GM23248 (cell line): ENCODE measurements at regions not wholly inside any gene's neighbourhood (a gene's known extent, or its start where the extent isn't known, plus 50 kb on each side); places are given as distances from the start of the nearest gene placed in this dataset.

Source experiments
- DNase-seq: peaks from one replicate; pipeline ENCODE4 v3.0.0-alpha.2; 2015
- H2AFZ ChIP-seq: fragments of 200-600 bp; sonication (generic); 2 replicates; pipeline ENCODE4 v1.6.1; 2016; ENCODE audit warnings: antibody characterized with exemption
- H3F3A ChIP-seq: fragments of 200-600 bp; sonication (generic); 2 replicates; pipeline ENCODE4 v1.6.1; 2016; ENCODE audit warnings: mild to moderate bottlenecking, antibody characterized with exemption, mixed run types; ENCODE audit not compliant: insufficient read depth
- H3K27ac ChIP-seq: fragments of 200-600 bp; sonication (generic); 2 replicates; pipeline ENCODE4 v1.5.1; 2016; ENCODE audit warnings: mild to moderate bottlenecking
- H3K27me3 ChIP-seq: fragments of 200-600 bp; sonication (generic); replicated peaks from 2 replicates; pipeline ENCODE4 v1.6.1; 2016; ENCODE audit warnings: mild to moderate bottlenecking; ENCODE audit not compliant: insufficient read depth
- H3K36me3 ChIP-seq: fragments of 200-600 bp; sonication (generic); 2 replicates; pipeline ENCODE4 v1.6.1; 2016; ENCODE audit warnings: low read depth, mild to moderate bottlenecking
- H3K4me1 ChIP-seq: fragments of 200-600 bp; sonication (generic); 2 replicates; pipeline ENCODE4 v1.6.1; 2016; ENCODE audit warnings: mild to moderate bottlenecking; ENCODE audit not compliant: insufficient read depth
- H3K4me2 ChIP-seq: fragments of 200-600 bp; sonication (generic); one replicate; pipeline ENCODE4 v1.6.1; 2016; ENCODE audit warnings: mild to moderate bottlenecking; ENCODE audit not compliant: unreplicated experiment
- H3K4me3 ChIP-seq: fragments of 200-600 bp; sonication (generic); 2 replicates; pipeline ENCODE4 v1.5.1; 2016; ENCODE audit warnings: mild to moderate bottlenecking
- H3K79me2 ChIP-seq: fragments of 200-600 bp; sonication (generic); 2 replicates; pipeline ENCODE4 v1.6.1; 2016; ENCODE audit warnings: mild to moderate bottlenecking; ENCODE audit not compliant: insufficient read depth
- H3K9ac ChIP-seq: fragments of 200-600 bp; sonication (generic); 2 replicates; pipeline ENCODE4 v1.6.1; 2016; ENCODE audit warnings: mild to moderate bottlenecking
- H3K9me2 ChIP-seq: fragments of 200-600 bp; sonication (generic); 2 replicates; pipeline ENCODE4 v1.6.1; 2016; ENCODE audit warnings: mixed run types, mild to moderate bottlenecking, moderate library complexity; ENCODE audit not compliant: insufficient read depth
- H3K9me3 ChIP-seq: fragments of 200-600 bp; sonication (generic); one replicate; pipeline ENCODE4 v1.6.1; 2017; ENCODE audit warnings: low read depth
- H4K20me1 ChIP-seq: fragments of 200-600 bp; sonication (generic); 2 replicates; pipeline ENCODE4 v1.6.0; 2016; ENCODE audit not compliant: insufficient read depth
- EZH2 ChIP-seq: fragments of 200-600 bp; sonication (generic); IDR thresholded peaks from 2 replicates; pipeline ENCODE4 v1.6.1; 2018; ENCODE audit warnings: antibody characterized with exemption, mild to moderate bottlenecking; ENCODE audit not compliant: insufficient read depth, poor library complexity, severe bottlenecking
- EZH2phosphoT487 ChIP-seq: fragments of 200-600 bp; sonication (generic); IDR thresholded peaks from 2 replicates; pipeline ENCODE4 v1.6.1; 2018; ENCODE audit warnings: antibody characterized with exemption, moderate library complexity, mild to moderate bottlenecking, low read depth; ENCODE audit not compliant: insufficient read depth
- WGBS, 2 experiments: methylation state at CpG; one replicate each; pipeline ENCODE4 v1.1.6; 2015 to 2017; ENCODE audit warnings: low lambda C conversion rate in 2 of 2, low coverage in 1 of 2; ENCODE audit errors: missing lambda C conversion rate in 2 of 2; 5-methylcytosine and 5-hydroxymethylcytosine counted together
- in situ Hi-C: fragments of 300-500 bp; cut with MboI; formaldehyde crosslinking; loops from 2 replicates; pipeline ENCODE4 v1.15.0; 2020

- no peak for DNase-seq
- H3K9me3 ChIP-seq: no peaks in the 10 kb centered on the region
- H3K79me2 ChIP-seq: no peaks in the 10 kb centered on the region
- no peak for TF ChIP-seq EZH2phosphoT487
- no peak for TF ChIP-seq EZH2
- H3K4me3 ChIP-seq: no peak overlapping the region
- no peak overlapping the region for H3K4me2 ChIP-seq
- no peaks in the 10 kb centered on the region for H3K36me3 ChIP-seq
- 100% methylated on average over 1 of the region's 1 CpG for WGBS, 2 experiments
- H3K9ac ChIP-seq: no peak overlapping the region
- H3K27ac ChIP-seq: no peak overlapping the region
- peaks cover 14% of the 10 kb centered on the region for H3F3A ChIP-seq
- no peak overlapping the region for H2AFZ ChIP-seq
- H3K9me2 ChIP-seq: 0 out of 2 replicates have a peak, but pooled peaks cover 2% of the 10 kb centered on the region
- no peaks in the 10 kb centered on the region for H4K20me1 ChIP-seq
- no peaks in the 10 kb centered on the region for H3K27me3 ChIP-seq
- peaks cover 25% of the 10 kb centered on the region for H3K4me1 ChIP-seq
- in situ Hi-C loops: no loop called here
These were observed 95.6 kb downstream of the CD200R1L start for GRCh38 chr3:112751061-112751460.

- H3K4me1 ChIP-seq: peaks cover 37% of the 10 kb centered on the region
- no peak overlapping the region for H2AFZ ChIP-seq
- H3K79me2 ChIP-seq: no peaks in the 10 kb centered on the region
- H3K9me3 ChIP-seq: no peaks in the 10 kb centered on the region
- H3K36me3 ChIP-seq: no peaks in the 10 kb centered on the region
- H3K9me2 ChIP-seq: 0 out of 2 replicates have a peak, but pooled peaks cover 2% of the 10 kb centered on the region
- TF ChIP-seq EZH2phosphoT487 (no peak), EZH2 (no peak)
- no peak for DNase-seq
- H3K4me3 ChIP-seq: no peak overlapping the region
- no peaks in the 10 kb centered on the region for H3K27me3 ChIP-seq
- no peak overlapping the region for H3K27ac ChIP-seq
- in situ Hi-C loops: no loop called here
- H3K4me2 ChIP-seq: no peak overlapping the region
- H3K9ac ChIP-seq: no peak overlapping the region
- H4K20me1 ChIP-seq: no peaks in the 10 kb centered on the region
- 86 to 87% methylated on average over 3 of the region's 3 CpGs for WGBS, 2 experiments
- peaks cover 19% of the 10 kb centered on the region for H3F3A ChIP-seq
These were observed 99.0 kb downstream of the CD200R1L start for GRCh38 chr3:112747624-112748023.

GRCh38 chr3:112746675-112747280 lies 99.9 kb downstream of the CD200R1L start:
- peak overlapping the region; percentile 31; the same call in 1 of the 2 replicates for H2AFZ ChIP-seq
- peak overlapping the region; percentile 42 for H3K27ac ChIP-seq
- H3K36me3 ChIP-seq: no peaks in the 10 kb centered on the region
- in situ Hi-C loops: no loop called here
- H3K79me2 ChIP-seq: no peaks in the 10 kb centered on the region
- peaks cover 31% of the 10 kb centered on the region for H3K4me1 ChIP-seq
- DNase-seq: peak; percentile 75
- no peaks in the 10 kb centered on the region for H4K20me1 ChIP-seq
- peak overlapping the region; percentile 25; the same call in 1 of the 2 replicates for H3K4me3 ChIP-seq
- peak overlapping the region; percentile 62 for H3K4me2 ChIP-seq
- peak overlapping the region; percentile 28; the same call in 1 of the 2 replicates for H3K9ac ChIP-seq
- H3K9me3 ChIP-seq: no peaks in the 10 kb centered on the region
- H3F3A ChIP-seq: peaks cover 18% of the 10 kb centered on the region
- 0 out of 2 replicates have a peak, but pooled peaks cover 2% of the 10 kb centered on the region for H3K9me2 ChIP-seq
- TF ChIP-seq EZH2 (no peak), EZH2phosphoT487 (no peak)
- no peaks in the 10 kb centered on the region for H3K27me3 ChIP-seq
- 37 to 43% methylated on average over 6 of the region's 6 CpGs for WGBS, 2 experiments

- Histone ChIP-seq H3K4me3 (no peak overlapping the region), H3K36me3 (no peaks in the 10 kb centered on the region), H3K79me2 (no peaks in the 10 kb centered on the region), H3K27me3 (no peaks in the 10 kb centered on the region), H3K4me2 (no peak overlapping the region), H3K9me2 (no peaks in the 10 kb centered on the region), H2AFZ (peak overlapping the region; percentile 41; the same call in 1 of the 2 replicates), H3K9me3 (no peaks in the 10 kb centered on the region), H3F3A (peaks cover 14% of the 10 kb centered on the region), H3K4me1 (peaks cover 27% of the 10 kb centered on the region), H3K27ac (no peak overlapping the region), H4K20me1 (no peaks in the 10 kb centered on the region), H3K9ac (no peak overlapping the region)
- TF ChIP-seq EZH2phosphoT487: no peak
- TF ChIP-seq EZH2: no peak
- 66 to 76% methylated on average over 4 of the region's 4 CpGs for WGBS, 2 experiments
- no peak for DNase-seq
- in situ Hi-C loops: no loop called here
These were observed 101.0 kb downstream of the CD200R1L start for GRCh38 chr3:112745567-112746248.
